Mesenchymal stem cell (in vitro differentiated cells and primary cell): ENCODE measurements at regions not wholly inside any gene's neighbourhood (a gene's known extent, or its start where the extent isn't known, plus 50 kb on each side); places are given as distances from the start of the nearest gene placed in this dataset.

ENCODE experiments used
- DNase-seq: peaks from one replicate; pipeline ENCODE4 v3.0.0-alpha.2; 2013
- H2AFZ ChIP-seq: one replicate; pipeline ENCODE4 v1.6.1; 2013; ENCODE audit warnings: low read depth, mild to moderate bottlenecking, control low read depth, inconsistent platforms, low read length, moderate library complexity
- H2AK5ac ChIP-seq: 2 replicates; pipeline ENCODE4 v1.6.1; 2013; ENCODE audit warnings: low read length, moderate library complexity, mild to moderate bottlenecking, inconsistent platforms; ENCODE audit not compliant: severe bottlenecking
- H2BK120ac ChIP-seq: one replicate; pipeline ENCODE4 v1.6.1; 2013; ENCODE audit warnings: low read depth, mild to moderate bottlenecking, inconsistent platforms, low read length, moderate library complexity
- H2BK12ac ChIP-seq, 2 experiments: one replicate each; pipeline ENCODE4 v1.6.1; 2013; ENCODE audit warnings: inconsistent platforms in 2 of 2, low read length in 2 of 2, mild to moderate bottlenecking in 2 of 2, moderate library complexity in 2 of 2, control low read depth in 1 of 2
- H2BK15ac ChIP-seq: one replicate; pipeline ENCODE4 v1.6.1; 2013; ENCODE audit warnings: mild to moderate bottlenecking, low read depth, inconsistent platforms; ENCODE audit not compliant: poor library complexity, severe bottlenecking
- H2BK5ac ChIP-seq: 2 replicates; pipeline ENCODE4 v1.6.1; 2013; ENCODE audit warnings: low read depth, mild to moderate bottlenecking, low read length, control low read depth, inconsistent platforms; ENCODE audit not compliant: poor library complexity, severe bottlenecking
- H3K14ac ChIP-seq, 2 experiments: one replicate each; pipeline ENCODE4 v1.6.1; 2013; ENCODE audit warnings: inconsistent platforms in 2 of 2, low read length in 2 of 2, control low read depth in 1 of 2, mild to moderate bottlenecking in 1 of 2, moderate library complexity in 1 of 2
- H3K18ac ChIP-seq, 2 experiments: one replicate each; pipeline ENCODE4 v1.6.1; 2013; ENCODE audit warnings: inconsistent platforms in 2 of 2, low read length in 2 of 2, control low read depth in 1 of 2, low read depth in 1 of 2, mild to moderate bottlenecking in 1 of 2
- H3K23ac ChIP-seq, 2 experiments: one replicate each; pipeline ENCODE4 v1.6.1; 2013; ENCODE audit warnings: inconsistent platforms in 2 of 2, low read length in 2 of 2, mild to moderate bottlenecking in 2 of 2, moderate library complexity in 2 of 2, control low read depth in 1 of 2
- H3K27ac ChIP-seq: 2 replicates; pipeline ENCODE4 v1.5.1; 2013; ENCODE audit warnings: mild to moderate bottlenecking, moderate library complexity, low read length, control low read depth, inconsistent platforms; ENCODE audit not compliant: poor library complexity, severe bottlenecking
- H3K27me3 ChIP-seq, 2 experiments: 2 replicates each; pipeline versions ENCODE4 v1.6.1 to v1.7.0; 2013; ENCODE audit warnings: low read length in 2 of 2, mild to moderate bottlenecking in 2 of 2, moderate library complexity in 2 of 2, control low read depth in 1 of 2, inconsistent platforms in 1 of 2; ENCODE audit not compliant: control insufficient read depth in 1 of 2, insufficient read depth in 1 of 2
- H3K36me3 ChIP-seq, 2 experiments: 2 replicates each; pipeline versions ENCODE4 v1.6.1 to v1.7.0; 2013; ENCODE audit warnings: low read length in 2 of 2, control low read depth in 1 of 2, inconsistent platforms in 1 of 2, low read depth in 1 of 2, mild to moderate bottlenecking in 1 of 2; ENCODE audit not compliant: insufficient read depth in 2 of 2, control insufficient read depth in 1 of 2
- H3K4ac ChIP-seq, 2 experiments: one replicate each; pipeline ENCODE4 v1.6.1; 2013; ENCODE audit warnings: inconsistent platforms in 2 of 2, low read length in 2 of 2, mild to moderate bottlenecking in 2 of 2, moderate library complexity in 2 of 2, control low read depth in 1 of 2, low read depth in 1 of 2
- H3K4me1 ChIP-seq: 2 replicates; pipeline ENCODE4 v1.6.1; 2013; ENCODE audit warnings: low read depth, low read length, control low read depth; ENCODE audit not compliant: control insufficient read depth, insufficient read depth
- H3K4me2 ChIP-seq: 2 replicates; pipeline ENCODE4 v1.6.1; 2013; ENCODE audit warnings: low read length, mild to moderate bottlenecking, inconsistent platforms; ENCODE audit not compliant: poor library complexity, severe bottlenecking
- H3K4me3 ChIP-seq, 2 experiments: 2 replicates each; pipeline versions ENCODE4 v1.5.1 to v1.7.0; 2013; ENCODE audit warnings: low read length in 2 of 2, mild to moderate bottlenecking in 2 of 2, control low read depth in 1 of 2, low read depth in 1 of 2; ENCODE audit not compliant: insufficient read depth in 1 of 2
- H3K79me1 ChIP-seq: replicated peaks from 2 replicates; pipeline ENCODE4 v1.6.1; 2013; ENCODE audit warnings: mild to moderate bottlenecking, control low read depth, low read length, inconsistent platforms; ENCODE audit not compliant: poor library complexity, severe bottlenecking
- H3K9ac ChIP-seq: 2 replicates; pipeline ENCODE4 v1.7.0; 2013; ENCODE audit warnings: mild to moderate bottlenecking, low read length, moderate library complexity
- H3K9me3 ChIP-seq: 2 replicates; pipeline ENCODE4 v1.7.0; 2013; ENCODE audit warnings: mild to moderate bottlenecking, low read length; ENCODE audit not compliant: control insufficient read depth
- H4K8ac ChIP-seq: one replicate; pipeline ENCODE4 v1.6.1; 2013; ENCODE audit warnings: inconsistent platforms, mild to moderate bottlenecking, low read length, moderate library complexity
- H4K91ac ChIP-seq: one replicate; pipeline ENCODE4 v1.6.1; 2013; ENCODE audit warnings: mild to moderate bottlenecking, low read length, inconsistent platforms
- WGBS: methylation state at CpG from one replicate; pipeline ENCODE4 v1.1.7; 2013; ENCODE audit warnings: mixed read lengths; 5-methylcytosine and 5-hydroxymethylcytosine counted together

- no peaks in the 10 kb centered on the region for H3K79me1 ChIP-seq
- no peak overlapping the region for H2BK120ac ChIP-seq
- no peak overlapping the region for H3K9ac ChIP-seq
- H3K4me1 ChIP-seq, result peaks cover 1% of the 10 kb centered on the region
- peak overlapping the region; percentile 6 for H3K4me2 ChIP-seq
- H4K91ac ChIP-seq, result no peak overlapping the region
- no peaks in the 10 kb centered on the region for H3K9me3 ChIP-seq
- H4K8ac ChIP-seq, result no peak overlapping the region
- H3K36me3 ChIP-seq, result no peaks in the 10 kb centered on the region
- no peak overlapping the region for H2AK5ac ChIP-seq
- H3K27ac ChIP-seq, result peak overlapping the region; percentile 49
- no peak overlapping the region for H2BK5ac ChIP-seq
- no peak overlapping the region for H2BK12ac ChIP-seq
- H3K4me3 ChIP-seq, result no peak overlapping the region
- H3K27me3 ChIP-seq, result no peaks in the 10 kb centered on the region
- H3K14ac ChIP-seq, result no peak overlapping the region
- whole genome bisulfite sequencing, result 78% methylated on average over 1 of the region's 3 CpGs
- no peak overlapping the region for H3K23ac ChIP-seq
- DNase-seq, result no peak
- no peak overlapping the region for H3K4ac ChIP-seq
- no peak overlapping the region for H2BK15ac ChIP-seq
- no peak overlapping the region for H3K18ac ChIP-seq
- no peak overlapping the region for H2AFZ ChIP-seq
Observed at GRCh38 chr4:53895137-53895536, 169.3 kb downstream of the CHIC2 start.

GRCh38 chr4:53890461-53890860 lies 173.9 kb downstream of the CHIC2 start:
- H3K14ac ChIP-seq, result no peak overlapping the region
- no peak overlapping the region for H2AK5ac ChIP-seq
- no peaks in the 10 kb centered on the region for H3K79me1 ChIP-seq
- no peak overlapping the region for H3K18ac ChIP-seq
- no peak overlapping the region for H4K8ac ChIP-seq
- no peak overlapping the region for H3K27ac ChIP-seq
- peaks cover 0 to 3% of the 10 kb centered on the region in 2 experiments for H3K27me3 ChIP-seq
- peak overlapping the region; percentile 80 for H3K9ac ChIP-seq
- H3K4ac ChIP-seq, result no peak overlapping the region
- no peak overlapping the region for H2BK5ac ChIP-seq
- WGBS, result 94% methylated on average over 4 of the region's 4 CpGs
- no peak overlapping the region for H2BK12ac ChIP-seq
- no peak overlapping the region for H3K4me2 ChIP-seq
- H2BK120ac ChIP-seq, result no peak overlapping the region
- H3K23ac ChIP-seq, result no peak overlapping the region
- H3K9me3 ChIP-seq, result no peaks in the 10 kb centered on the region
- no peak for DNase-seq
- H3K36me3 ChIP-seq, result no peaks in the 10 kb centered on the region
- no peak overlapping the region for H2BK15ac ChIP-seq
- no peak overlapping the region for H4K91ac ChIP-seq
- H3K4me3 ChIP-seq, result no peak overlapping the region
- H3K4me1 ChIP-seq, result peaks cover under 1% of the 10 kb centered on the region
- H2AFZ ChIP-seq, result no peak overlapping the region

GRCh38 chr4:53889326-53890055 lies 174.9 kb downstream of the CHIC2 start:
- Histone ChIP-seq H3K9me3 (no peaks in the 10 kb centered on the region), H2AFZ (no peak overlapping the region)

GRCh38 chr4:53886090-53886489 lies 178.3 kb downstream of the CHIC2 start:
- Histone ChIP-seq H2BK120ac (no peak overlapping the region), H3K9me3 (no peaks in the 10 kb centered on the region), H3K79me1 (no peaks in the 10 kb centered on the region), H3K23ac (no peak overlapping the region), H3K9ac (no peak overlapping the region), H3K27ac (no peak overlapping the region), H4K91ac (no peak overlapping the region), H3K18ac (no peak overlapping the region), H2AK5ac (no peak overlapping the region), H3K4me2 (no peak overlapping the region), H3K4ac (no peak overlapping the region), H2BK15ac (no peak overlapping the region), H3K36me3 (no peaks in the 10 kb centered on the region), H3K4me1 (no peaks in the 10 kb centered on the region), H3K14ac (no peak overlapping the region), H4K8ac (no peak overlapping the region), H2AFZ (no peak overlapping the region), H3K27me3 (peaks cover 0 to 5% of the 10 kb centered on the region in 2 experiments), H2BK5ac (no peak overlapping the region), H2BK12ac (no peak overlapping the region), H3K4me3 (no peak overlapping the region)
- 81% methylated on average over 2 of the region's 2 CpGs for WGBS
- no peak for DNase-seq

More at GRCh38 chr4:53889326-53890055, 174.9 kb downstream of the CHIC2 start:
- no peak overlapping the region for H4K91ac ChIP-seq
- DNase-seq, result peak; percentile 46
- no peak overlapping the region for H2BK5ac ChIP-seq
- peak overlapping the region in 1 of 2 experiments; percentile 54 for H3K4me3 ChIP-seq
- H2AK5ac ChIP-seq, result no peak overlapping the region
- no peak overlapping the region for H3K23ac ChIP-seq
- WGBS, result 93% methylated on average over 3 of the region's 6 CpGs
- H3K79me1 ChIP-seq, result no peaks in the 10 kb centered on the region
- H4K8ac ChIP-seq, result no peak overlapping the region
- H2BK15ac ChIP-seq, result no peak overlapping the region
- H3K4ac ChIP-seq, result no peak overlapping the region
- H3K14ac ChIP-seq, result no peak overlapping the region
- H3K4me2 ChIP-seq, result no peak overlapping the region
- no peak overlapping the region for H3K27ac ChIP-seq
- H2BK12ac ChIP-seq, result no peak overlapping the region
- peak overlapping the region; percentile 80 for H3K9ac ChIP-seq
- H3K4me1 ChIP-seq, result no peaks in the 10 kb centered on the region
- no peak overlapping the region for H2BK120ac ChIP-seq
- no peaks in the 10 kb centered on the region for H3K36me3 ChIP-seq
- peaks cover 0 to 5% of the 10 kb centered on the region in 2 experiments for H3K27me3 ChIP-seq
- no peak overlapping the region for H3K18ac ChIP-seq
